ENCODE measurements at regions not wholly inside any gene's neighbourhood (a gene's known extent, or its start where the extent isn't known, plus 50 kb on each side); places are given as distances from the start of the nearest gene placed in this dataset.
A peak's percentile ranks its signal among the peaks of the same experiment; 100 is the strongest.
"Not testable (repeated sequence)": the region's sequence is repeated elsewhere in the genome, so short reads cannot be mapped to it uniquely, and the experiment has no call there.

DNA sequence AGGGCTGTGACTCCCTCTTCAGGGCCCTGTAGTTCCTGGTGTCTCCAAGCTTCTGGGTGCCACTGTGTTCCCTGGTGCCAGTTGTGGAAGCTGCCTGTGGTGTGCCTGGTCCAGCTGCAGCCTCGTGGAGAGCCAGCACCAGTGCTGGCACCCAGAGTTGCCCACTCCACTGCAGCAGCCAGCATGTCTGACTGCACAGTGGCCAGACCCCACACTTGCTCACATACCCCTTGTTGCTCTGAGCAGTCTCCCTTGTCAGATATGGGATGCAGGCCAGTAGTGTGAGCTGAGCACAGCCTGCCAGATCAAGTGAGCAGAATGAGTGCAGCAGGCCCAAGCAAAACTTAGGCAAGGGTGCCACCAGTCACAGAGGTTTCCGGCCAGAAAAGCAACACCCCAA, 108.6 kb downstream of the ZMAT1 start:
- Mint-ChIP-seq H3K9me3 (ENCODE audit: unreplicated experiment) (peaks cover 9% of the 10 kb centered on the region), H3K36me3 (ENCODE audit: insufficient read depth, unreplicated experiment) (no peaks in the 10 kb centered on the region), H3K27ac (ENCODE audit: low read depth, unreplicated experiment) (no peak overlapping the region), H3K4me3 (ENCODE audit: unreplicated experiment) (no peak overlapping the region), H3K4me1 (ENCODE audit: insufficient read depth, unreplicated experiment) (no peaks in the 10 kb centered on the region), H3K27me3 (ENCODE audit: insufficient read depth, unreplicated experiment) (peaks cover 17% of the 10 kb centered on the region)
- no TSS peak for BruUV-seq (replicated peaks)
- ChIA-PET POLR2A (no interaction called here), CTCF (interaction anchor here (1.2 kb wide), 1 partner anchor 20 kb away, joined by 3 read pairs; no protein-coding TSS in a partner anchor)
- intact Hi-C loops (cut with micrococcal nuclease) = no loop called here
- TF ChIP-seq, protein P1, sequence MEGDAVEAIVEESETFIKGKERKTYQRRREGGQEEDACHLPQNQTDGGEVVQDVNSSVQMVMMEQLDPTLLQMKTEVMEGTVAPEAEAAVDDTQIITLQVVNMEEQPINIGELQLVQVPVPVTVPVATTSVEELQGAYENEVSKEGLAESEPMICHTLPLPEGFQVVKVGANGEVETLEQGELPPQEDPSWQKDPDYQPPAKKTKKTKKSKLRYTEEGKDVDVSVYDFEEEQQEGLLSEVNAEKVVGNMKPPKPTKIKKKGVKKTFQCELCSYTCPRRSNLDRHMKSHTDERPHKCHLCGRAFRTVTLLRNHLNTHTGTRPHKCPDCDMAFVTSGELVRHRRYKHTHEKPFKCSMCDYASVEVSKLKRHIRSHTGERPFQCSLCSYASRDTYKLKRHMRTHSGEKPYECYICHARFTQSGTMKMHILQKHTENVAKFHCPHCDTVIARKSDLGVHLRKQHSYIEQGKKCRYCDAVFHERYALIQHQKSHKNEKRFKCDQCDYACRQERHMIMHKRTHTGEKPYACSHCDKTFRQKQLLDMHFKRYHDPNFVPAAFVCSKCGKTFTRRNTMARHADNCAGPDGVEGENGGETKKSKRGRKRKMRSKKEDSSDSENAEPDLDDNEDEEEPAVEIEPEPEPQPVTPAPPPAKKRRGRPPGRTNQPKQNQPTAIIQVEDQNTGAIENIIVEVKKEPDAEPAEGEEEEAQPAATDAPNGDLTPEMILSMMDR (IDR thresholded peaks at IDR 0.05; ENCODE audit: unreplicated experiment) = no peak
- DNase-seq (ENCODE audit: unreplicated experiment) = no peak

DNA sequence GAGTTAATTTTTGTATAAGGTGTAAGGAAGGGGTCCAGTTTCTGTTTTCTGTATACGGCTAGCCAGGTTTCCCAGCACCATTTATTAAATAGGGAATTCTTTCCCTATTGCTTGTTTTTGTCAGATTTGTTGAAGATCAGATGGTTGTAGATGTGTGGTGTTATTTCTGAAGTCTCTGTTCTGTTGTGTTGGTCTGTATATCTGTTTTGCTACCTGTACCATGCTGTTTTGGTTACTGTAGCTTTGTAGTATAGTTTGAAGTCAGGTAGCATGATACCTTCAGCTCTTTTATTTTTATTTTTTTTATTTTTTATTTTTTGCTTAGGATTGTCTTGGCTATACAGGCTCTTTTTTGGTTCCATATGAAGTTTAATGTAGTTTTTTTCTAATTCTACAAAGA, 114.1 kb downstream of the ZMAT1 start:
- BruUV-seq (replicated peaks); H3K27ac Mint-ChIP-seq (ENCODE audit: low read depth, unreplicated experiment); H3K9me3 Mint-ChIP-seq (ENCODE audit: unreplicated experiment); POLR2A ChIA-PET; DNase-seq (ENCODE audit: unreplicated experiment); H3K4me3 Mint-ChIP-seq (ENCODE audit: unreplicated experiment); intact Hi-C loops (cut with micrococcal nuclease); H3K36me3 Mint-ChIP-seq (ENCODE audit: insufficient read depth, unreplicated experiment); H3K4me1 Mint-ChIP-seq (ENCODE audit: insufficient read depth, unreplicated experiment): not testable (repeated sequence)
- CTCF ChIA-PET = interaction anchor here (0.6 kb wide), 1 partner anchor 1137 kb away, joined by 3 read pairs; no protein-coding TSS in a partner anchor
- H3K27me3 Mint-ChIP-seq (ENCODE audit: insufficient read depth, unreplicated experiment) = peaks cover 17% of the 10 kb centered on the region

DNA sequence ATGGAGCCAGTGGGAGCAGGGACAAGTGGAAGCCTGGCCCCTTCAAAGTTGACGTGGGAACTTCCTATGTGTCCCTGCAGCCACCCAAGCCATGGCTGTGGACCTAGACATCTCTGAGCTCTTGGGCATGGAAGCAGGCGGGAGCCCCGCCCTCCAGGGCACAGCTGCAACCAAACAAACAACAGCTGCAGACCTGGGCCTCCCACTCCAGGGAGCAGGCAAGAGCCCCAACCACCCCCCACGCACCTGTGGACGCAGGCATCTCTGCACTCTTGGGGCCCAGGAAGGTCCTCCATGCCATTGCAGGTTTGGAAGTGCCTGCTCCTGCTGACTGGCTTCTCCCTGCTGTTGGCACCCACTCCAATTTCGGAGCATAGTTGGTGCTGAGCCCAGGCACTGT, 118.6 kb downstream of the ZMAT1 start:
- TF ChIP-seq, protein P1 (IDR thresholded peaks at IDR 0.05; ENCODE audit: unreplicated experiment) = no peak
- peaks cover 43% of the 10 kb centered on the region for H3K27me3 Mint-ChIP-seq (ENCODE audit: insufficient read depth, unreplicated experiment)
- ChIA-PET CTCF (interaction anchor here (0.6 kb wide), 1 partner anchor 526 kb away, joined by 3 read pairs; no protein-coding TSS in a partner anchor), POLR2A (no interaction called here)
- H3K36me3 Mint-ChIP-seq (ENCODE audit: insufficient read depth, unreplicated experiment) = no peaks in the 10 kb centered on the region
- no peak overlapping the region for H3K27ac Mint-ChIP-seq (ENCODE audit: low read depth, unreplicated experiment)
- intact Hi-C loops (cut with micrococcal nuclease) = no loop called here
- H3K4me1 Mint-ChIP-seq (ENCODE audit: insufficient read depth, unreplicated experiment) = no peaks in the 10 kb centered on the region
- no peak overlapping the region for H3K4me3 Mint-ChIP-seq (ENCODE audit: unreplicated experiment)
- H3K9me3 Mint-ChIP-seq (ENCODE audit: unreplicated experiment) = peaks cover 8% of the 10 kb centered on the region
- no TSS peak for BruUV-seq (replicated peaks)
- no peak for DNase-seq (ENCODE audit: unreplicated experiment)

DNA sequence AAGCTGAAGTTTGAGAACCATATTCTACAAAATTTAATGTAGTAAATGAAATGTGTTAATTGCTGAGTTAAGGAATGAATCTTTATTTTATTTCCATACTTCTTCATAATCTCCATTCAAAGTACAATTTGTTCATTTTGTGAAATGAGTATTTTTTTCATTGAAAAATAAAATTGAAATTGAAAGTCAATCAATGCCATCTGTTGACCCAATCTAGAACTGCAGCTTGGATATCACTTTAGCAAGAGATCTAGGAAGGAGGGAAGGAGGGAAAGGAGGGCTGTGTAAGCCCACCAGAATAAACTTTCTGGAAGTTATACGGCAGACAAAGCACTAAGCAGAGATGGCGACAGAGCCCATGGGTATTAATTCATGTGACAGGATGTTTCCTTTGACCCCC, 128.4 kb downstream of the ZMAT1 start:
- no peaks in the 10 kb centered on the region for H3K9me3 Mint-ChIP-seq (ENCODE audit: unreplicated experiment)
- intact Hi-C loops (cut with micrococcal nuclease) = no loop called here
- H3K4me3 Mint-ChIP-seq (ENCODE audit: unreplicated experiment) = no peak overlapping the region
- H3K4me1 Mint-ChIP-seq (ENCODE audit: insufficient read depth, unreplicated experiment) = no peaks in the 10 kb centered on the region
- H3K27ac Mint-ChIP-seq (ENCODE audit: low read depth, unreplicated experiment) = no peak overlapping the region
- peak; percentile 16 for DNase-seq (ENCODE audit: unreplicated experiment)
- peaks cover 30% of the 10 kb centered on the region for H3K27me3 Mint-ChIP-seq (ENCODE audit: insufficient read depth, unreplicated experiment)
- ChIA-PET POLR2A (interaction anchor here (0.9 kb wide), 1 partner anchor 11 kb away, joined by 3 read pairs; no protein-coding TSS in a partner anchor), CTCF (interaction anchor here (0.6 to 1.9 kb wide), 5 partner anchors 20 to 374 kb away, joined by 3 to 5 read pairs (median 4); no protein-coding TSS in a partner anchor)
- BruUV-seq (replicated peaks) = no TSS peak
- TF ChIP-seq, protein P1 (IDR thresholded peaks at IDR 0.05; ENCODE audit: unreplicated experiment) = peak; percentile 68
- H3K36me3 Mint-ChIP-seq (ENCODE audit: insufficient read depth, unreplicated experiment) = no peaks in the 10 kb centered on the region

DNA sequence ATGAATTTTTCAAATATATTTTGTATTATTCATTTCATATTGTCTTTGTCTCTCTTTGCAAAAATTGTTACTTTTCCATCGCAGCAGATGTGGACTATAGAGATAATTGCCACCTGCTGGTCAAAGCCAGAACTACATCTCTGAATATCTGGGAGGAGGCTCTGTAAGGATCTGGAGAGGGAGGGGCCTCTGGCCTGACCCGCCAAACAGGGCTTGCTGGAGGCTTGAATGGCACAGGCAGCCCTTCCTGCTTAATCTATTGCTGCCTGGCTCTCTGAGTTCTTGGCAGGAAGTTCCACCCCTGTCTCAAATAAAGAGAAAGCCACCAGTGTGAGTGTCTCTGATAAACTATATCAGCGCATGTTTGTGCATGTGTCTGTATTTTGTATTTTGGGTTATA, 132.4 kb downstream of the ZMAT1 start:
- TF ChIP-seq, protein P1 (IDR thresholded peaks at IDR 0.05; ENCODE audit: unreplicated experiment) = peak; percentile 66
- POLR2A ChIA-PET = no interaction called here
- Mint-ChIP-seq H3K36me3 (ENCODE audit: insufficient read depth, unreplicated experiment) (no peaks in the 10 kb centered on the region), H3K27ac (ENCODE audit: low read depth, unreplicated experiment) (no peak overlapping the region), H3K27me3 (ENCODE audit: insufficient read depth, unreplicated experiment) (peaks cover 27% of the 10 kb centered on the region), H3K9me3 (ENCODE audit: unreplicated experiment) (no peaks in the 10 kb centered on the region), H3K4me1 (ENCODE audit: insufficient read depth, unreplicated experiment) (no peaks in the 10 kb centered on the region), H3K4me3 (ENCODE audit: unreplicated experiment) (no peak overlapping the region)
- no TSS peak for BruUV-seq (replicated peaks)
- CTCF ChIA-PET = interaction anchor here (0.9 to 1.0 kb wide), 3 partner anchors 12 to 382 kb away, joined by 3 to 5 read pairs (median 4); no protein-coding TSS in a partner anchor
- intact Hi-C loops (cut with micrococcal nuclease) = loop anchor here (2.0 to 5.0 kb wide), 3 partner anchors 202 to 385 kb away; no protein-coding TSS in a partner anchor
- DNase-seq (ENCODE audit: unreplicated experiment) = peak; percentile 91

Measured in MCF 10A (cell line).